ENCODE measurements at regions not wholly inside any gene's neighbourhood (a gene's known extent, or its start where the extent isn't known, plus 50 kb on each side); places are given as distances from the start of the nearest gene placed in this dataset.

- no peak for TF ChIP-seq CTCF (IDR thresholded peaks at IDR 0.05 in 4 of 5, conservative IDR thresholded peaks at IDR 0.05 in 1 of 5)
- no peak for TF ChIP-seq POLR2A (IDR thresholded peaks at IDR 0.05)
Observed at GRCh38 chr10:53239873-53240272, 467.3 kb upstream of the MBL2 start.
